H9 (cell line): ENCODE measurements at regions not wholly inside any gene's neighbourhood (a gene's known extent, or its start where the extent isn't known, plus 50 kb on each side); places are given as distances from the start of the nearest gene placed in this dataset.

Experiments
- DNase-seq: peaks from one replicate; pipeline ENCODE4 v3.0.0-alpha.2; 2017
- H2AFZ ChIP-seq: one replicate; pipeline ENCODE4 v1.6.1; 2013; ENCODE audit warnings: mild to moderate bottlenecking, low read length, control low read depth, moderate library complexity
- H2AK5ac ChIP-seq: 2 replicates; pipeline ENCODE4 v1.6.1; 2013; ENCODE audit warnings: low read length, control low read depth, mixed read lengths; ENCODE audit not compliant: insufficient read length
- H2BK120ac ChIP-seq: one replicate; pipeline ENCODE4 v1.6.1; 2013; ENCODE audit warnings: low read depth, mild to moderate bottlenecking, low read length, control low read depth, inconsistent platforms; ENCODE audit not compliant: poor library complexity, severe bottlenecking
- H2BK12ac ChIP-seq: 2 replicates; pipeline ENCODE4 v1.6.1; 2013; ENCODE audit warnings: low read length, control low read depth, mixed read lengths, low read depth; ENCODE audit not compliant: insufficient read length
- H2BK15ac ChIP-seq: 2 replicates; pipeline ENCODE4 v1.6.1; 2013; ENCODE audit warnings: low read depth, low read length, control low read depth
- H2BK20ac ChIP-seq: one replicate; pipeline ENCODE4 v1.6.1; 2013; ENCODE audit warnings: low read depth, mild to moderate bottlenecking, low read length, control low read depth, inconsistent platforms; ENCODE audit not compliant: poor library complexity, severe bottlenecking
- H2BK5ac ChIP-seq: 2 replicates; pipeline ENCODE4 v1.6.1; 2013; ENCODE audit warnings: low read length, control low read depth, mixed read lengths; ENCODE audit not compliant: insufficient read length
- H3K14ac ChIP-seq: 2 replicates; pipeline ENCODE4 v1.6.1; 2013; ENCODE audit warnings: low read length, control low read depth; ENCODE audit not compliant: insufficient read depth
- H3K18ac ChIP-seq: 2 replicates; pipeline ENCODE4 v1.6.1; 2013; ENCODE audit warnings: low read depth, mild to moderate bottlenecking, mixed read lengths, low read length, control low read depth; ENCODE audit not compliant: insufficient read length
- H3K23ac ChIP-seq: 2 replicates; pipeline ENCODE4 v1.6.1; 2013; ENCODE audit warnings: low read length, control low read depth, mixed read lengths, low read depth; ENCODE audit not compliant: insufficient read length
- H3K23me2 ChIP-seq: 2 replicates; pipeline ENCODE4 v1.6.1; 2013; ENCODE audit warnings: low read depth, mild to moderate bottlenecking, mixed read lengths, low read length, control low read depth; ENCODE audit not compliant: insufficient read length, poor library complexity, severe bottlenecking
- H3K27ac ChIP-seq: 2 replicates; pipeline ENCODE4 v1.5.1; 2013; ENCODE audit warnings: low read length, control low read depth, mixed read lengths, low read depth; ENCODE audit not compliant: insufficient read length
- H3K27me3 ChIP-seq: 2 replicates; pipeline ENCODE4 v1.6.1; 2013; ENCODE audit warnings: low read length, control low read depth, inconsistent platforms; ENCODE audit not compliant: insufficient read depth
- H3K4ac ChIP-seq: 2 replicates; pipeline ENCODE4 v1.6.1; 2013; ENCODE audit warnings: low read depth, mild to moderate bottlenecking, control low read depth, inconsistent platforms, low read length, moderate library complexity
- H3K4me1 ChIP-seq: 2 replicates; pipeline ENCODE4 v1.6.1; 2013; ENCODE audit warnings: low read length, control low read depth, inconsistent platforms; ENCODE audit not compliant: insufficient read depth
- H3K4me2 ChIP-seq: 2 replicates; pipeline ENCODE4 v1.6.1; 2013; ENCODE audit warnings: low read length, control low read depth, mixed read lengths; ENCODE audit not compliant: insufficient read length, insufficient read depth
- H3K56ac ChIP-seq: 2 replicates; pipeline ENCODE4 v1.6.1; 2013; ENCODE audit warnings: low read depth, mild to moderate bottlenecking, mixed read lengths, low read length, control low read depth; ENCODE audit not compliant: insufficient read length
- H3K79me1 ChIP-seq: 2 replicates; pipeline ENCODE4 v1.6.1; 2013; ENCODE audit warnings: low read depth, mild to moderate bottlenecking, moderate library complexity, low read length, control low read depth, inconsistent platforms; ENCODE audit not compliant: insufficient read depth, poor library complexity, severe bottlenecking
- H3K79me2 ChIP-seq: 2 replicates; pipeline ENCODE4 v1.6.1; 2013; ENCODE audit warnings: low read length, control low read depth, inconsistent platforms; ENCODE audit not compliant: insufficient read depth
- H3K9ac ChIP-seq: 2 replicates; pipeline ENCODE4 v1.6.1; 2013; ENCODE audit warnings: low read length, control low read depth, mixed read lengths; ENCODE audit not compliant: insufficient read length; ENCODE audit errors: extremely low read depth
- H3K9me3 ChIP-seq: one replicate; pipeline ENCODE4 v1.6.1; 2013; ENCODE audit warnings: low read depth, low read length, inconsistent platforms; ENCODE audit not compliant: control insufficient read depth
- H3T11ph ChIP-seq: one replicate; pipeline ENCODE4 v1.6.1; 2013; ENCODE audit warnings: mild to moderate bottlenecking, low read length, control low read depth, inconsistent platforms
- H4K20me1 ChIP-seq: one replicate; pipeline ENCODE4 v1.6.1; 2013; ENCODE audit not compliant: control insufficient read depth, insufficient read length, insufficient read depth
- H4K5ac ChIP-seq: 2 replicates; pipeline ENCODE4 v1.6.1; 2013; ENCODE audit warnings: low read depth, mild to moderate bottlenecking, mixed read lengths, low read length, control low read depth; ENCODE audit not compliant: insufficient read length
- H4K8ac ChIP-seq: replicated peaks from 2 replicates; pipeline ENCODE4 v1.6.1; 2013; ENCODE audit warnings: low read length, control low read depth, mixed read lengths, low read depth; ENCODE audit not compliant: insufficient read length
- H4K91ac ChIP-seq: 2 replicates; pipeline ENCODE4 v1.6.1; 2013; ENCODE audit warnings: low read depth, mild to moderate bottlenecking, moderate library complexity, mixed read lengths, low read length, control low read depth; ENCODE audit not compliant: insufficient read length
- H3K27ac Mint-ChIP-seq, 3 experiments: 2 replicates in 2 of 3; 3 replicates in 1 of 3; pipeline ENCODE4 v1.8.0; 2020 to 2021; ENCODE audit warnings: mixed read lengths in 3 of 3, mild to moderate bottlenecking in 1 of 3, moderate library complexity in 1 of 3
- H3K27me3 Mint-ChIP-seq: 2 replicates; pipeline ENCODE4 v1.8.0; 2021; ENCODE audit warnings: low read depth, mild to moderate bottlenecking, moderate library complexity, mixed read lengths
- H3K36me3 Mint-ChIP-seq, 3 experiments: 2 replicates in 2 of 3; 3 replicates in 1 of 3; pipeline ENCODE4 v1.8.0; 2020 to 2021; ENCODE audit warnings: low read depth in 3 of 3, mixed read lengths in 3 of 3; ENCODE audit not compliant: insufficient read depth in 1 of 3
- H3K4me1 Mint-ChIP-seq, 2 experiments: 2 replicates each; pipeline ENCODE4 v1.8.0; 2020; ENCODE audit warnings: mixed read lengths in 2 of 2
- H3K4me3 Mint-ChIP-seq, 2 experiments: 2 replicates in 1 of 2; 3 replicates in 1 of 2; pipeline ENCODE4 v1.8.0; 2020 to 2021; ENCODE audit warnings: mild to moderate bottlenecking in 2 of 2, mixed read lengths in 2 of 2, moderate library complexity in 1 of 2
- H3K9me3 Mint-ChIP-seq, 2 experiments: 2 replicates in 1 of 2; 3 replicates in 1 of 2; pipeline ENCODE4 v1.8.0; 2020; ENCODE audit warnings: mild to moderate bottlenecking in 2 of 2, mixed read lengths in 2 of 2, moderate library complexity in 1 of 2
- CTCF ChIP-seq: fragments of 200-600 bp; sonication (generic); conservative IDR thresholded peaks from 3 replicates; pipeline ENCODE4 v1.8.0; 2021; ENCODE audit warnings: antibody characterized with exemption, mild to moderate bottlenecking
- WGBS: extraction: QIAGEN DNeasy Blood & Tissue Kit; methylation state at CpG from one replicate; pipeline ENCODE4 v1.1.7; 2013; ENCODE audit warnings: missing lambda C conversion rate, low lambda C conversion rate, mixed read lengths; ENCODE audit not compliant: insufficient read length; ENCODE audit errors: extremely low coverage; 5-methylcytosine and 5-hydroxymethylcytosine counted together

DNA sequence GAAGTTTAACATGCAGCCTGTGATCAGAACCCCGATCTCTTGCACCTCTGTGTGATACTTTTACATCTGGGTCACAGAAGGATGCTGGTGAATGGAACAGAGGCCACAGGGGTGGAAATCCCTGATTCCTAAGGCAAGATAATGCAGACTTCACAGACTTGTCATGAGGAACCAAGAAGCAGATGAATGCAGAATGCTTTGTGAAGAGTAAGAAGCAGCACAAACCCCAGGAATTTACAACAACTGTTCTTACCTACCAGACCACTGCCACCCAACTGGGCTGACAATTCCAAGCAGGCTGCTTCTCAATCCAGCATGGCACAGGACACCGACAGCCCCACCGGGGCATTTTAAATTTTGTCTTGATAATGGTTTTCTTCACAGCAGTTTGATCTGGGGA, 113.2 kb upstream of the CD93 start:
- Mint-ChIP-seq H3K9me3 (peaks cover 8 to 9% of the 10 kb centered on the region in 2 experiments; a peak in 4 of 5 replicates), H3K27ac (no peak overlapping the region), H3K27me3 (peaks cover 46% of the 10 kb centered on the region), H3K36me3 (peaks cover 0 to 8% (median 0%) of the 10 kb centered on the region in 3 experiments; a peak in 1 of 7 replicates), H3K4me3 (no peak overlapping the region), H3K4me1 (peaks cover 3% of the 10 kb centered on the region in 2 experiments)
- Histone ChIP-seq H3K18ac (no peak overlapping the region), H3K23ac (no peak overlapping the region), H3T11ph (no peak overlapping the region), H3K4me2 (no peak overlapping the region), H3K79me1 (no peaks in the 10 kb centered on the region), H3K9ac (no peak overlapping the region), H2AFZ (no peak overlapping the region), H4K91ac (no peak overlapping the region), H2BK15ac (no peak overlapping the region), H3K56ac (no peak overlapping the region), H4K5ac (no peak overlapping the region), H2BK20ac (no peak overlapping the region), H3K9me3 (no peaks in the 10 kb centered on the region), H2BK12ac (no peak overlapping the region), H3K79me2 (no peaks in the 10 kb centered on the region), H2AK5ac (no peak overlapping the region), H3K27ac (no peak overlapping the region), H3K4ac (no peak overlapping the region), H4K20me1 (no peaks in the 10 kb centered on the region), H3K14ac (no peak overlapping the region), H3K27me3 (no peaks in the 10 kb centered on the region), H3K4me1 (peaks cover 2% of the 10 kb centered on the region; the same call in 1 of the 2 replicates), H3K23me2 (no peaks in the 10 kb centered on the region), H2BK120ac (no peak overlapping the region), H4K8ac (no peak overlapping the region), H2BK5ac (no peak overlapping the region)
- WGBS = no CpG with 5 or more reads among the region's 3 CpGs
- DNase-seq = no peak
- TF ChIP-seq CTCF = no peak
